ENCODE measurements at regions not wholly inside any gene's neighbourhood (a gene's known extent, or its start where the extent isn't known, plus 50 kb on each side); places are given as distances from the start of the nearest gene placed in this dataset.

GRCh38 chr16:8436931-8437330 lies 153.4 kb downstream of the TMEM114 start:
- intact Hi-C loops (cut with DNase I) = no loop called here
- TF ChIP-seq, protein P1, sequence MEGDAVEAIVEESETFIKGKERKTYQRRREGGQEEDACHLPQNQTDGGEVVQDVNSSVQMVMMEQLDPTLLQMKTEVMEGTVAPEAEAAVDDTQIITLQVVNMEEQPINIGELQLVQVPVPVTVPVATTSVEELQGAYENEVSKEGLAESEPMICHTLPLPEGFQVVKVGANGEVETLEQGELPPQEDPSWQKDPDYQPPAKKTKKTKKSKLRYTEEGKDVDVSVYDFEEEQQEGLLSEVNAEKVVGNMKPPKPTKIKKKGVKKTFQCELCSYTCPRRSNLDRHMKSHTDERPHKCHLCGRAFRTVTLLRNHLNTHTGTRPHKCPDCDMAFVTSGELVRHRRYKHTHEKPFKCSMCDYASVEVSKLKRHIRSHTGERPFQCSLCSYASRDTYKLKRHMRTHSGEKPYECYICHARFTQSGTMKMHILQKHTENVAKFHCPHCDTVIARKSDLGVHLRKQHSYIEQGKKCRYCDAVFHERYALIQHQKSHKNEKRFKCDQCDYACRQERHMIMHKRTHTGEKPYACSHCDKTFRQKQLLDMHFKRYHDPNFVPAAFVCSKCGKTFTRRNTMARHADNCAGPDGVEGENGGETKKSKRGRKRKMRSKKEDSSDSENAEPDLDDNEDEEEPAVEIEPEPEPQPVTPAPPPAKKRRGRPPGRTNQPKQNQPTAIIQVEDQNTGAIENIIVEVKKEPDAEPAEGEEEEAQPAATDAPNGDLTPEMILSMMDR (IDR thresholded peaks at IDR 0.05) = no peak
- H3K27ac ChIP-seq = no peak overlapping the region
- H3K36me3 ChIP-seq = no peaks in the 10 kb centered on the region
- DNase-seq (no peak), ATAC-seq (no peak)
- H3K4me1 ChIP-seq = no peaks in the 10 kb centered on the region
- H3K9me3 ChIP-seq = peaks cover 0 to 7% (median 0%) of the 10 kb centered on the region in 11 donors
- no peak overlapping the region for H3K4me3 ChIP-seq
- peaks cover 0 to 10% (median 0%) of the 10 kb centered on the region in 7 donors for H3K27me3 ChIP-seq
- WGBS, 2 donors = 76 to 84% methylated on average over 5 of the region's 5 CpGs

GRCh38 chr16:8431783-8432182 lies 158.5 kb downstream of the TMEM114 start:
- Histone ChIP-seq H3K4me3 (no peak overlapping the region), H3K9me3 (peaks cover 0 to 2% (median 0%) of the 10 kb centered on the region in 11 donors), H3K36me3 (no peaks in the 10 kb centered on the region), H3K4me1 (no peaks in the 10 kb centered on the region), H3K27me3 (no peaks in the 10 kb centered on the region), H3K27ac (no peak overlapping the region)
- TF ChIP-seq, protein P1 (IDR thresholded peaks at IDR 0.05) = no peak
- WGBS, 2 donors = 78 to 87% methylated on average over 1 of the region's 1 CpG
- intact Hi-C loops (cut with DNase I) = no loop called here
- ATAC-seq (no peak), DNase-seq (no peak)

DNA sequence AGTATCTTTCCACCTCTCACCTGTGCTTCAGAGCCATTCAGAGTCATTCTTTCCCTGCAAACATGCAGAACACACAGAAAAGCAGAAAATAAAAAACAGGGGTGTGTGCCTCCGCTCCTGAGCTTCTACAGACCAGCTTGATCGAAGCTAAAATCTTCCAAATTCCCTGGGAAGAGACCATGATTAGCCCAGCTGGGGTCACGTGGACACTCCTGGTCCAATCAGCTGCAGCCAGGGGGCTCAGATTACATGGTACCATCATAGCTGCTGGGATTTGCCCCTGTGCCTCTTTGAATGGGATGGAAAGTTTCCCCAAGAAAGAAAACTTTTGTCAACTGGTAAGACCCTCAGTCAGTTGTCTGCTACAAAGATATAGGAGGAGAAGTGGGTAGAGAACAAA lies 159.9 kb downstream of the TMEM114 start:
- no peak for ATAC-seq
- WGBS, 2 donors = 56 to 61% methylated on average over 3 of the region's 3 CpGs
- intact Hi-C loops (cut with DNase I) = no loop called here

GRCh38 chr16:8426569-8426968 lies 163.7 kb downstream of the TMEM114 start:
- Histone ChIP-seq H3K27me3 (peaks cover 0 to 10% (median 0%) of the 10 kb centered on the region in 7 donors), H3K9me3 (peaks cover 0 to 12% (median 0%) of the 10 kb centered on the region in 11 donors), H3K36me3 (no peaks in the 10 kb centered on the region), H3K27ac (no peak overlapping the region), H3K4me1 (no peaks in the 10 kb centered on the region), H3K4me3 (no peak overlapping the region)
- intact Hi-C loops (cut with DNase I) = no loop called here
- DNase-seq (no peak), ATAC-seq (no peak)
- WGBS, 2 donors = 86 to 87% methylated on average over 4 of the region's 4 CpGs
- TF ChIP-seq, protein P1 (IDR thresholded peaks at IDR 0.05) = no peak

More for the DNA sequence above, 159.9 kb downstream of the TMEM114 start:
- Histone ChIP-seq H3K36me3 (no peaks in the 10 kb centered on the region), H3K27me3 (no peaks in the 10 kb centered on the region), H3K4me3 (no peak overlapping the region), H3K27ac (no peak overlapping the region), H3K9me3 (peaks cover 0 to 7% (median 0%) of the 10 kb centered on the region in 11 donors), H3K4me1 (no peaks in the 10 kb centered on the region)
- TF ChIP-seq, protein P1 (IDR thresholded peaks at IDR 0.05) = no peak
- DNase-seq = no peak
